GM19397 (cell line): ENCODE measurements at regions not wholly inside any gene's neighbourhood (a gene's known extent, or its start where the extent isn't known, plus 50 kb on each side); places are given as distances from the start of the nearest gene placed in this dataset.
"Not testable (repeated sequence)": the region's sequence is repeated elsewhere in the genome, so short reads cannot be mapped to it uniquely, and the experiment has no call there.

Experiments used
- ATAC-seq: cut with Tn5 transposase; IDR thresholded peaks from one replicate; pipeline ENCODE4 v1.9.1; 2021; ENCODE audit warnings: mild to moderate bottlenecking, moderate library complexity; ENCODE audit not compliant: unreplicated experiment

GRCh38 chr1:31485166-31485565 lies 72.2 kb downstream of the SERINC2 start:
- no peak for ATAC-seq

- ATAC-seq = no peak
These were observed 74.1 kb downstream of the SERINC2 start for GRCh38 chr1:31487143-31487542.

- ATAC-seq = no peak
These were observed 74.8 kb downstream of the SERINC2 start for GRCh38 chr1:31487721-31488293.

GRCh38 chr1:31488528-31488927 lies 75.5 kb downstream of the SERINC2 start:
- no peak for ATAC-seq

GRCh38 chr1:31489575-31489974 lies 76.6 kb downstream of the SERINC2 start:
- ATAC-seq = not testable (repeated sequence)

GRCh38 chr1:31490596-31490995 lies 77.6 kb downstream of the SERINC2 start:
- ATAC-seq = not testable (repeated sequence)

- ATAC-seq = not testable (repeated sequence)
These were observed 81.0 kb upstream of the TINAGL1 start for GRCh38 chr1:31495351-31495750.

GRCh38 chr1:31495770-31496169 lies 80.5 kb upstream of the TINAGL1 start:
- not testable (repeated sequence) for ATAC-seq

GRCh38 chr1:31497601-31498000 lies 78.7 kb upstream of the TINAGL1 start:
- ATAC-seq = no peak

GRCh38 chr1:31498376-31499040 lies 77.8 kb upstream of the TINAGL1 start:
- no peak for ATAC-seq

GRCh38 chr1:31501505-31501904 lies 74.8 kb upstream of the TINAGL1 start:
- no peak for ATAC-seq

- no peak for ATAC-seq
These were observed 74.1 kb upstream of the TINAGL1 start for GRCh38 chr1:31502253-31502652.

- ATAC-seq = no peak
These were observed 73.3 kb upstream of the TINAGL1 start for GRCh38 chr1:31502926-31503511.

GRCh38 chr1:31503570-31503969 lies 72.7 kb upstream of the TINAGL1 start:
- ATAC-seq = no peak

GRCh38 chr1:31504001-31504400 lies 72.3 kb upstream of the TINAGL1 start:
- no peak for ATAC-seq

- ATAC-seq = peak; percentile 54
These were observed 70.3 kb upstream of the TINAGL1 start for GRCh38 chr1:31505911-31506497.

GRCh38 chr1:31507221-31507620 lies 69.1 kb upstream of the TINAGL1 start:
- no peak for ATAC-seq

- ATAC-seq = no peak
These were observed 68.4 kb upstream of the TINAGL1 start for GRCh38 chr1:31507676-31508530.

GRCh38 chr1:31509124-31510072 lies 66.9 kb upstream of the TINAGL1 start:
- ATAC-seq = peak; percentile 43

- no peak for ATAC-seq
These were observed 66.0 kb upstream of the TINAGL1 start for GRCh38 chr1:31510304-31510703.
